Body of pancreas (tissue), 4 donors: ENCODE measurements at regions not wholly inside any gene's neighbourhood (a gene's known extent, or its start where the extent isn't known, plus 50 kb on each side); places are given as distances from the start of the nearest gene placed in this dataset.

Source experiments
- CTCF ChIP-seq, 7 experiments: fragments of 450-650 bp in 4 of 7; fragments of 200-600 bp in 3 of 7; sonication (generic) in 3 of 7; IDR thresholded peaks; one replicate each; pipeline ENCODE4 v1.5.1; 2016 to 2019; ENCODE audit warnings: antibody characterized with exemption in 7 of 7
- POLR2A ChIP-seq, 3 donors: fragments of 450-650 bp; IDR thresholded peaks; one replicate each; pipeline ENCODE4 v1.6.1; 2016; ENCODE audit warnings: antibody characterized with exemption in 3 of 3, mild to moderate bottlenecking in 2 of 3

GRCh38 chr11:22938691-22939090 lies 78.4 kb upstream of the CCDC179 start:
- TF ChIP-seq CTCF (IDR thresholded peaks at IDR 0.05) (no peak), POLR2A (IDR thresholded peaks at IDR 0.05) (no peak)
